ENCODE measurements at regions not wholly inside any gene's neighbourhood (a gene's known extent, or its start where the extent isn't known, plus 50 kb on each side); places are given as distances from the start of the nearest gene placed in this dataset.
"Not testable (repeated sequence)": the region's sequence is repeated elsewhere in the genome, so short reads cannot be mapped to it uniquely, and the experiment has no call there.

DNA sequence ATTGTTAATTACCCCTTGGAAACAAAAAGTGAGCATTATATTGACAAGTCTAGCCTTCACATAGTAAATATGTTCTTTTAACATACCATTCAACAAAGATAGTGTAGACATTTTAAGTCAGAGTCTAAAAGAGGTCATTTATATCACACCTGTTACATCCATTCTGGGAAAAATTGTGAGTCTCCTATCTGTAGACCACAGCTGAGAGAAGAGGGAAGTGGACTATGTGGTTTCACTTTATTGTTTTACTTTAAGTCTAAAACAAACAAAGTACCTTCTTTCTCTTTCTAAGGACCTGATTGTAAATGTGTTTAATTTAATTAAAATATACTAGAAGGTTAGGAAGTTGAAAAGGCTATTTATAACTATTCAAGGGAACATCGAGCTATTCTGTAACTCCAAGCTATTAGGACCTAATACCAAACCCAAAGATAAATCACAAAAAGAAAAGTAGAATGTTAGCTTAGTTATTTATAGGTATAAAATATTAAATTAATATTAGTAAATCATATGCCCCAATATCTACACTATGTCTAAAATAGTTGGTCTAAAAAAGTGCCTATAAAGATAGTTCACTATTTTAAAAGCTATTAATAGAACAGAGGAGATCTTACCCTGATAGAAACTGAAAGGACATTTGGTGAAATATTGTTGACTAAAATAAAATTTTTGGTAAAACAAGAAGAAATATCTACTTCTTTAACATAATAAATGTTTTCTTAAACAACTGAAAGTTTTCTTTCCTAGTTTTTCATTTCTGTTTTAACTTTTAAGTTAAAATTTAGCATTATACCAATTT is 134.9 kb downstream of the TMEM167A start:
- Mint-ChIP-seq H3K4me1 (ENCODE audit: low read depth) (peaks cover 3% of the 10 kb centered on the region), H3K27me3 (ENCODE audit: low read depth) (no peaks in the 10 kb centered on the region), H3K4me3 (no peak overlapping the region), H3K9me3 (ENCODE audit: insufficient read depth) (no peaks in the 10 kb centered on the region), H3K27ac (no peak overlapping the region), H3K36me3 (ENCODE audit: low read depth) (no peaks in the 10 kb centered on the region)
- ATAC-seq (no peak), DNase-seq (no peak)
- ChIA-PET CTCF (no interaction called here), POLR2A (no interaction called here)

- Mint-ChIP-seq H3K4me1 (ENCODE audit: low read depth) (peaks cover 3% of the 10 kb centered on the region), H3K27me3 (ENCODE audit: low read depth) (no peaks in the 10 kb centered on the region), H3K4me3 (no peak overlapping the region), H3K9me3 (ENCODE audit: insufficient read depth) (no peaks in the 10 kb centered on the region), H3K36me3 (ENCODE audit: low read depth) (no peaks in the 10 kb centered on the region), H3K27ac (no peak overlapping the region)
- CTCF ChIA-PET = no interaction called here
- DNase-seq (no peak), ATAC-seq (no peak)
- POLR2A ChIA-PET = no interaction called here
These were observed 138.1 kb downstream of the TMEM167A start for GRCh38 chr5:82938901-82939725.

- POLR2A ChIA-PET; H3K4me1 Mint-ChIP-seq (ENCODE audit: low read depth); H3K4me3 Mint-ChIP-seq; H3K27me3 Mint-ChIP-seq (ENCODE audit: low read depth); H3K9me3 Mint-ChIP-seq (ENCODE audit: insufficient read depth); H3K27ac Mint-ChIP-seq; DNase-seq; H3K36me3 Mint-ChIP-seq (ENCODE audit: low read depth); ATAC-seq; CTCF ChIA-PET: not testable (repeated sequence)
These were observed 144.5 kb downstream of the TMEM167A start for GRCh38 chr5:82932473-82933220.

DNA sequence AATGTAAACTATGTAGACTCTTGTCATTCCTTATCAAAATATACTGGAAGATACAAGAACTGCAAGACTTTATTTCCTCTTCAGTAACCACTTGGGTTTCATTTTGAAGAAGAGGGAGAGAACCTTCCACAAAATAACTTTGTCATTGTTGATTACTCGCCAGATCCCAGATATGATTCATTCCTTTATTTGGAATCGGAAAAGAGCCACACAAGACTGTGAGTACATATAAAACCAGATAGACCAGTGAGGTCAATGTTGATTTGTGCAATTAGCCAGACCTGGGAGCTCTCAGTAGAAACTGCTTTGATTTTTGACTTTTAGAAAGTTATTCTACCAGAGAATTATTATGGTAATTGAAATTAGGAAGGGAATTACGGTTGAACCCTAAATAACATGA is 146.1 kb downstream of the TMEM167A start:
- no peak overlapping the region for H3K4me3 Mint-ChIP-seq
- H3K9me3 Mint-ChIP-seq (ENCODE audit: insufficient read depth) = peaks cover 3% of the 10 kb centered on the region
- H3K27me3 Mint-ChIP-seq (ENCODE audit: low read depth) = no peaks in the 10 kb centered on the region
- no peak for DNase-seq
- H3K4me1 Mint-ChIP-seq (ENCODE audit: low read depth) = no peaks in the 10 kb centered on the region
- ChIA-PET POLR2A (no interaction called here), CTCF (no interaction called here)
- H3K27ac Mint-ChIP-seq = no peak overlapping the region
- no peaks in the 10 kb centered on the region for H3K36me3 Mint-ChIP-seq (ENCODE audit: low read depth)
- ATAC-seq = no peak

DNA sequence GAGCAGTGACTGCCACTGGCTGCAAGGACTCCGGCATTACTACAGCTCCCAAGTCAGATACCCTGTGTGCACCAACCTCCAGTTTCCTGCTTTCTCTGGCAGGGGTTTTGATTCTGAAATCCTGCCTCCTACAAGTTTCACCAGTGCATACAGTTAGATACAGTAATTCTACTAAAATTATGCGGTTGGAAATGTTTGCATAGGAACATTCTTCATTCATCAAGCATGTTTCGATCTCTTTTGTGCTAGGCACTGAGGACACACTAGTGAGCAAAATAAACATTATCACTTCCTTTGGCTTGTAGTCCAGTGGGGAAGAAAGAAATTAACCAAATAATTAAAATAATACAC is 152.2 kb downstream of the TMEM167A start:
- no peak overlapping the region for H3K27ac Mint-ChIP-seq
- ATAC-seq (no peak), DNase-seq (no peak)
- H3K4me3 Mint-ChIP-seq = no peak overlapping the region
- H3K9me3 Mint-ChIP-seq (ENCODE audit: insufficient read depth) = no peaks in the 10 kb centered on the region
- no peaks in the 10 kb centered on the region for H3K27me3 Mint-ChIP-seq (ENCODE audit: low read depth)
- no peaks in the 10 kb centered on the region for H3K4me1 Mint-ChIP-seq (ENCODE audit: low read depth)
- POLR2A ChIA-PET = no interaction called here
- CTCF ChIA-PET = no interaction called here
- no peaks in the 10 kb centered on the region for H3K36me3 Mint-ChIP-seq (ENCODE audit: low read depth)

- no peaks in the 10 kb centered on the region for H3K27me3 Mint-ChIP-seq (ENCODE audit: low read depth)
- H3K4me3 Mint-ChIP-seq = no peak overlapping the region
- no peaks in the 10 kb centered on the region for H3K9me3 Mint-ChIP-seq (ENCODE audit: insufficient read depth)
- DNase-seq = no peak
- H3K27ac Mint-ChIP-seq = no peak overlapping the region
- H3K36me3 Mint-ChIP-seq (ENCODE audit: low read depth) = no peaks in the 10 kb centered on the region
- POLR2A ChIA-PET = no interaction called here
- CTCF ChIA-PET = no interaction called here
- no peaks in the 10 kb centered on the region for H3K4me1 Mint-ChIP-seq (ENCODE audit: low read depth)
- ATAC-seq = no peak
These were observed 152.8 kb downstream of the TMEM167A start for GRCh38 chr5:82924226-82925060.

GRCh38 chr5:82922086-82922734 is 155.0 kb downstream of the TMEM167A start:
- Mint-ChIP-seq H3K36me3 (ENCODE audit: low read depth) (no peaks in the 10 kb centered on the region), H3K4me1 (ENCODE audit: low read depth) (no peaks in the 10 kb centered on the region), H3K4me3 (no peak overlapping the region), H3K9me3 (ENCODE audit: insufficient read depth) (no peaks in the 10 kb centered on the region), H3K27me3 (ENCODE audit: low read depth) (no peaks in the 10 kb centered on the region), H3K27ac (no peak overlapping the region)
- ChIA-PET POLR2A (no interaction called here), CTCF (no interaction called here)
- DNase-seq (no peak), ATAC-seq (no peak)

- no peak for DNase-seq
These were observed 158.7 kb downstream of the TMEM167A start for GRCh38 chr5:82918311-82919031.

DNA sequence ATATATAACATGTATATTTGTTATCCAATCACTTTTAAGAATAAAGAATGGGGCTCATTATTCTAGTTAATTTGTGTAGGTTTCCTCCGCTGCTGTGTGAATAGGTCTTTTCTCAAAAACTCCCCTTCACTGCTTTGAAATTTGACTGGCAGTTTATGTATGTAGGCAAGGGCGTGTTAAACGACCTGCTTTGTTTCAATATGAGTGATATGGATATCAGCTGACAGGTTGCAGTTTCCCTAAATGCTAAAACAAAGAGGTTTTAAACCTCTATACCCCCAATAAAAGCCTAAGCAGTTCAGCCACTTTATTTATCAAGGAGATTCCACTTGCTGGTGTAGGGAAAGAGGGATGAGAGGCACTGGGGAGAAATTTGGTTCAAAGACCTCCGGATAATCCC is 159.6 kb downstream of the TMEM167A start:
- DNase-seq (no peak), ATAC-seq (no peak)
- H3K4me1 Mint-ChIP-seq (ENCODE audit: low read depth) = peaks cover 4% of the 10 kb centered on the region
- H3K9me3 Mint-ChIP-seq (ENCODE audit: insufficient read depth) = peaks cover 7% of the 10 kb centered on the region
- H3K36me3 Mint-ChIP-seq (ENCODE audit: low read depth) = peaks cover 5% of the 10 kb centered on the region
- CTCF ChIA-PET = no interaction called here
- H3K27me3 Mint-ChIP-seq (ENCODE audit: low read depth) = peaks cover 2% of the 10 kb centered on the region
- no peak overlapping the region for H3K27ac Mint-ChIP-seq
- POLR2A ChIA-PET = no interaction called here
- no peak overlapping the region for H3K4me3 Mint-ChIP-seq

More at GRCh38 chr5:82918311-82919031, 158.7 kb downstream of the TMEM167A start:
- no peak for ATAC-seq
- no peaks in the 10 kb centered on the region for H3K4me1 Mint-ChIP-seq (ENCODE audit: low read depth)
- no peak overlapping the region for H3K27ac Mint-ChIP-seq
- peaks cover 7% of the 10 kb centered on the region for H3K9me3 Mint-ChIP-seq (ENCODE audit: insufficient read depth)
- CTCF ChIA-PET = no interaction called here
- H3K27me3 Mint-ChIP-seq (ENCODE audit: low read depth) = peaks cover 2% of the 10 kb centered on the region
- POLR2A ChIA-PET = no interaction called here
- peaks cover 5% of the 10 kb centered on the region for H3K36me3 Mint-ChIP-seq (ENCODE audit: low read depth)
- H3K4me3 Mint-ChIP-seq = no peak overlapping the region

GRCh38 chr5:82913971-82914370 is 163.2 kb downstream of the TMEM167A start:
- peaks cover 2% of the 10 kb centered on the region for H3K27me3 Mint-ChIP-seq (ENCODE audit: low read depth)
- CTCF ChIA-PET = no interaction called here
- H3K36me3 Mint-ChIP-seq (ENCODE audit: low read depth) = peaks cover 5% of the 10 kb centered on the region

DNA sequence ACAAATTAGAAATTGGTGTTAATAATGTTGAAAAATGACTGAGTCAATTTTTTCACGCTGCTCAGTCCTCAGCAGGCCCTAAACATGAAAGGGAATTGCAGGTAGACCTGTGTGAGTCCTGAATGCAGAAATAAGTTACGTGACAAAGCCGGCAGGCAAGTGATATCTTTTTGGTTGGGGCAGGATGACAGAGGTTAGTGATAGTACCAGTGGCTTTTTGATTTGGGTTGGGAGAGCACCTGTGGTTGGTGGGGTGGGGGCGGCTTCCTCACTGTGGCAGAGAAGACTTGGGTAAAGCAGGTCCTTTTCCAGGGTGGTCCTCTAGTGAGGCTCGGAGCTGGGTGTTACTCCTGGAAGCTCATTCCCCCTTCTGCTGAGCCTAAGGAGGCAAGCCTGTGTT is 164.7 kb downstream of the TMEM167A start:
- H3K4me3 Mint-ChIP-seq = no peak overlapping the region
- peak; percentile 33 for ATAC-seq
- peak overlapping the region; percentile 28 for H3K27ac Mint-ChIP-seq
- peaks cover 5% of the 10 kb centered on the region for H3K36me3 Mint-ChIP-seq (ENCODE audit: low read depth)
- peak; percentile 23 for DNase-seq
- peaks cover 7% of the 10 kb centered on the region for H3K9me3 Mint-ChIP-seq (ENCODE audit: insufficient read depth)
- ChIA-PET POLR2A (no interaction called here), CTCF (no interaction called here)
- H3K4me1 Mint-ChIP-seq (ENCODE audit: low read depth) = peaks cover 20% of the 10 kb centered on the region
- H3K27me3 Mint-ChIP-seq (ENCODE audit: low read depth) = peaks cover 2% of the 10 kb centered on the region

More at GRCh38 chr5:82913971-82914370, 163.2 kb downstream of the TMEM167A start:
- DNase-seq = no peak
- Mint-ChIP-seq H3K4me1 (ENCODE audit: low read depth) (peaks cover 20% of the 10 kb centered on the region), H3K27ac (no peak overlapping the region), H3K9me3 (ENCODE audit: insufficient read depth) (peaks cover 7% of the 10 kb centered on the region), H3K4me3 (no peak overlapping the region)
- ATAC-seq = no peak
- POLR2A ChIA-PET = no interaction called here

Measured in activated CD8-positive, alpha-beta T cell treated with anti-CD3 and anti-CD28 coated beads, Interleukin-2, amount 10 ng/mL, durations not matched to agents 7 days and 5 days (primary cell).